ENCODE measurements at regions not wholly inside any gene's neighbourhood (a gene's known extent, or its start where the extent isn't known, plus 50 kb on each side); places are given as distances from the start of the nearest gene placed in this dataset.

GRCh38 chr9:115333277-115334070, 215.5 kb upstream of the TNC start:
- TF ChIP-seq CTCF (IDR thresholded peaks at IDR 0.05; ENCODE audit: insufficient read depth, low read length, poor library complexity, severe bottlenecking), result no peak
- TF ChIP-seq EZH2phosphoT487 (conservative IDR thresholded peaks at IDR 0.05; ENCODE audit: low read length), result no peak
